Germinal center (tissue), 1 donor: ENCODE measurements at regions not wholly inside any gene's neighbourhood (a gene's known extent, or its start where the extent isn't known, plus 50 kb on each side); places are given as distances from the start of the nearest gene placed in this dataset.
"Not testable (repeated sequence)": the region's sequence is repeated elsewhere in the genome, so short reads cannot be mapped to it uniquely, and the experiment has no call there.

Experiments used
- DNase-seq: peaks from one replicate; pipeline ENCODE4 v3.0.0; 2012; ENCODE audit warnings: mixed read lengths, low spot score

DNA sequence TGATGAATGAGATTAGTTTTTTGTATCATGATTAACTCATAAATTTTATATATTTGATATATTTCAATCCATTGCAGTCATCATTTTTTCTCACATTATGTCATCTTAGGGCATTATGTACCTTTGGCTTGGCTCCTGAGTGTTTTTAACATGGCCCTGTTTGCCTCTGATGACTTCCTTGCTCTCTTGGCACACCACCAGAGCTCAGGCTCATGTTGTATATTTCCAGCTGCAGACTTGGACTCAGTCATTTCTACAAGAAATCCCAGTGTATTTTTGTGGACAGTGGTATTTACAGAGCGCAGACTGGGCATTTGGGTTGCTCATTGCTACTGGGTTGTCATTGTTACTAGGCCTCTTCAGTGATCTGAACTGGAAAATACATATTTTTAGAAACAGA lies 188.5 kb downstream of the ADRA2A start:
- no peak for DNase-seq

DNA sequence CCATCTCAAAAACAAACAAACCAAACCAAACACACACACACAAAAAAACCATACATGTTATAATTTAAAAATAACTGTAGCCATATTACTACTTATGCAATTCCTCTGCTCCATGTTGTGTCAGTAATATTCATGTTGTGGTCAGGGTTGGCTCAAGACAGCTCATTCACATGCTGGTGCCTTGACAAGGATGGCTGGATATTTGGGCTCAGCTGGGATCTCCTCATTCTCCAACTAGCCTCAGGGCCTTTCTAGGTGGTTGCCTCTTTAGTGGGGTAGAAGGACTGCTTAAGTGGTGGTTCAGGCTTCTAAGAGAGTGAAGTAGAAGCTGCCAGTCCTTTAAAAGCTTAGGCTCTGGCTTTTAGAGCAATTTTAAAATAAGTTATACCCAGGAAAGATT lies 189.3 kb downstream of the ADRA2A start:
- DNase-seq: no peak

DNA sequence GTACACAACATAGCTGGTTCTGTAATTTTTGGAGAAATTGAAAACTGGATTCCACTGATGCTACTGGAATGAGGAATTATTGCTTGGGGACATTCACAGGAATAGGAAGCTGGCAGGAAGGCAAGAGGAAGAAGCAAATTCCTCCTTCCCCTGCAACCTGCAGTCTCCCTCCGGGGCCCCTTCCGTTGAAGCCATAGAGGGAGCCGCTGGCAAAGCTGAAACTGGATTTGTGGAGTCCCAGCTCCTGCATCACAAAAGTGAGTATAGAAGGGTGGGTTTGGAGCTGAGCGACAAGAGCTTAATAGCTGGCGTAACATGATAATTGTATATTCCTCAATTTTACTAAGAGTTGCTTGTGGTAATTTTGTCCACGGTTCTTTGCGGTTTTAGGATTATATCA lies 190.8 kb downstream of the ADRA2A start:
- DNase-seq: no peak

DNA sequence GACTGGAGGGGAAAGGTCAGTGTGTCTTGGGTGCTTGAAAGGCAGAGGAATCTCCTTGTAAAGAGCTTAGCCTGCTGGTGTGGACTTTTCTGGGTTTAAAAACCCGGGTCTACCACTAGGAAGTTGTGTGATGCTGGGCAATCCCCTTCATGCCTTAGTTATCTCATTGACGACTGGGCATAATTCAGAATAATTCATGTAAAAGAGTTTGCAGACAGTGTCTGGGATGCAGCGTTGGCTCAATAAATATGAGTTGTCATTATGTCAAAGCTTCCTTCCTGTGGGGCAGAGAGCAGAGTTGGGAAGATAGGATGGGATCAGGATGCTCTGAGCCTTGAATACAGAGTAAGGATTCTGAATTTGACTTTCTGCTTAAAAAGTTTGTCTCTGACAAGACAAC lies 196.4 kb downstream of the ADRA2A start:
- no peak for DNase-seq

DNA sequence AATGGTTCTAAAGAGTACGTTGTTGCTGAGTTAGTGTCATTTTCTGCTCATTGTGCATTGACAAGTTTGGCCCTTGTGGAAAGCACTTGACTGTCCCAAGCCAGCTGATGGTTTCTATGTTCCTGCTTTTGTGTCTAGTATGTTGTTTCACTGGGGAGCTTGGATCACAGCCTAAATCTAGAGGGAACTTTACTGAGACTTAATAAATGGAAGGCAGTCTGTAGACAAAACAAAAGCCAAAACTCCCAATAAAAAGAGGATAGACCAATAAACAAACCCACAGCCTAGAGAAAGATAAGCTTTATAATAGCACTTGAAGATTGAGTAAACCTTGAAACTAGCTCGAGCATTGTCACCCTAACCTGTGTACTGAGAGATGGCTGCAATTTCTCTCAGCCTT lies 196.8 kb downstream of the ADRA2A start:
- no peak for DNase-seq

DNA sequence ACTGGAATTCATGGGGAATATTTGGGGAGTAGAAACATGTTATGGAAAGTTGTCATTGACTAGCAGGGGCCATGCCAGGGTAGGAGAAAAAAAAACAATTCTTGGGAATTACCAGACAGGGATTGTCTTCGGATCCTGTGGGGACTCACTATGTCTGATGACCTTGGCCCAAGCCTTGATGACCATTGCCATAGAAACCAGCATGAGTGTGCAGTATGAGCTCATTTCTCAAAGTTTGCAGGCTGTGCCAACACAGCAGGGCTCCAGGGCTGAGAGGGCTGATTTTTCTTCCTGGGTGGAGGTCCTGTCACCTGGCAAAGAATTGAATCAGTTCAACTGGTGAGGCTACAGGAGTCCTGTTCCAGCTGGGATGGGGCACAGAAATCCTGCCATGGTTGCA lies 198.3 kb downstream of the ADRA2A start:
- DNase-seq: no peak

DNA sequence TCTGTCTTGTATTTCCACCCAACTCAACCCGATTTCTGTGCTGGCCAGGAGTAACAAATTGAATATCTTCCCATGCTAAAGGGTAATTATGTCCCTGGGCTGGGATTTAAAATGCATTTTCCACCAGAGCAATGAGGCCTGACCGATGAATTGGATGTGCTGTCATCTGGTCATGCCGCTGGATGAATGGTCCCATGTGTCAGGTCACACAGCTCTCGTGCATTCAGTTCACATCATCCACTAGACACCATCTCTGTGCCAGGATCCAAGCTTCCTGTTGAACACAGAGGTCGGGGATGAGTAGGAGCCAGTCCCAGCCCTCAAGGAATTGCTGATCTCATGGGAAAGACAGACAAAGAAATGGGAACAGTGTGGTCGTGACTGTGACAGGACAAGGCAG lies 200.8 kb downstream of the ADRA2A start:
- DNase-seq: no peak

DNA sequence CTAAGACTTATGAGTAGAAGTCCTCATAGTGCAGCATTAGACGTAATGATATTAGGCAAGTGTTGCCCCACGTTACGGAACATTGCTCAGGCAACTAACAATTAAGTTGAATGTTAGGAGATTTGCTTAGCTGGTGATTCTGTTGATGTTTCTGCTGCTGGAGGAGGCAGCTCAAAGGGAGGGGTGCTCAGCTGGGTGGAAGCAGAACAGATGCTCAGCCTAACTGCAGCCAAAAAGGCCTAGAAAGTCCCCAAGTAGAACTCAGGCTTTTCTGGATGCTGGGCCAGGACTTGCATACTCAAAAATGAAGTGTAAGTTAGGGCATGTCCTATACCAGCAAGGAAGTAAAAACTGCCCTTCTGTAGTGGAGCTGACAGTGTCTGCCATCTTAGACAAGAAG lies 201.4 kb downstream of the ADRA2A start:
- no peak for DNase-seq

DNA sequence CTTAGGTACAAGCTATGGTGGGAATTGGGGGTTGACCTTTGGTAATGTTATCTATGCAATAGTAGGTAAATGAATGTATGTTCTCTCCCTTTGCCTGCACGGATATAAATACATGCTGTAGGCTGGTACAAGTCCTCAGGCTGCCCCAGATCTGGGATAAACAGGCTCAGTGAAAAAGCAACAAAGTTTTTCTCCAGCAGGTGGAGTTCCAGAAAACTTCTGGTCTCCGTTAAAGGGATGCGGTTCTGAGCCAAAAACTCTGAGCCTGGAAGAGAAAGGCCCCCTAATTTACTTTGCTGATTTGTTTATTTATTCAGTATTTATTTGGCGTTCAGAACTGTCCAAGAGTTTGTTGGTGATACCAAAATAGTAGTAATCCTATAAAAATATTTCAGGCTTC lies 204.7 kb downstream of the ADRA2A start:
- no peak for DNase-seq

DNA sequence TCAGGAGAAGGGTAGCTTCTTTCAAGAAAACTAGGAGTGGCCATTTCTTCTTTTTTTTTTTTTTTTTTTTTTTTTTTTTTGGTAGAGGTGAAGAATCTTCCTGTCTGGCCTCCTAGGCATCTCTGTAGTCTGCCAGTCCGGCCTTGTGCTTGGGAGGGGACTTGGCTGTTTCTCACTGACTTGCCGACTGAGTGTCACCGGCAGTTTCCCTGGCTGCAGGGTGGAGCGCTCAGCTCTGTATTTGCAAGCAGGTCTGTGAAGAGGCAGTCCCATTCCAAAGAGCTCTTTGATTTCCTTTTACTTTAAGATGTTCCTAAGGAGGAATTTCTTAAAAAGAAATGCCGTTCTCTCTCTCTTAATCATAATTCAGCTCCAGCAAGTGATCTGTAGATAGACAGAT lies 212.6 kb downstream of the ADRA2A start:
- no peak for DNase-seq

DNA sequence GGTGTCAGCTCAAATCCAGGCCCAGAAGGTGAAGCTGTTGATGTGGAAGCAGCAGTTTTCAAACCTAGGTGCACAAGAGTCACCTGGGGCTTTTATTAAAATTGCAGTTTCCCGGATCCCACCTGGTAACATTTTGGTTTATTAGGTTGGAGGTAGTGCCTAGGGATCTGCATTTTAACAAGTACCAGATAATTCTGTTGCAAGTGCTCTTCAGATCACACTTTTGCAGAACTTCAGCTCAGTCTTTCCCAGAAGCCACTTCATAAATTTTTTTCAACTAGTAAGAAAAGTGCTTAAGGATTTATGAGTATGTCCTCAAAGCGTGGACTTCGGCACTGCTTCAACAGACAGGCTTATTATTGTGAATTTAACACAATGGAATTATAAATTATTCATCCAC lies 213.8 kb downstream of the ADRA2A start:
- DNase-seq: no peak

DNA sequence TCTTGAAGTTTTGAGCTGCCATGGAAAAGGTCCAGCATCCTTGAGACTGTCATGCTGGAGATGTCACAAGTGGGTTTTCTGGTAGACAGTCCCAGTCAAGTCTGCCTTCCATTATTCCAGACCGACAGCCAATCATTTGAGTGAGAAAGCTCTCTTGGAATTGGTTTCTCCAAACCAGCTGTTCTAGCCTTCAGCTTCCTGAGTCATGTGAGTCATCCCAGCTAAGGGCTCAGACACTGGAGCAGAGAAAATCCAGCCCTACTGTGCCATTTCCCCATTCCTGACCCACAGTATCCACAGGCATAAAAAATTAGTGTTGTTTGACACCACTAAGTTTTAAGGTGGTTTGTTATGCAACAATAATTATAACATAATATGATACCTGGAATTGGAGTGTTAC lies 219.0 kb downstream of the ADRA2A start:
- DNase-seq: no peak

DNA sequence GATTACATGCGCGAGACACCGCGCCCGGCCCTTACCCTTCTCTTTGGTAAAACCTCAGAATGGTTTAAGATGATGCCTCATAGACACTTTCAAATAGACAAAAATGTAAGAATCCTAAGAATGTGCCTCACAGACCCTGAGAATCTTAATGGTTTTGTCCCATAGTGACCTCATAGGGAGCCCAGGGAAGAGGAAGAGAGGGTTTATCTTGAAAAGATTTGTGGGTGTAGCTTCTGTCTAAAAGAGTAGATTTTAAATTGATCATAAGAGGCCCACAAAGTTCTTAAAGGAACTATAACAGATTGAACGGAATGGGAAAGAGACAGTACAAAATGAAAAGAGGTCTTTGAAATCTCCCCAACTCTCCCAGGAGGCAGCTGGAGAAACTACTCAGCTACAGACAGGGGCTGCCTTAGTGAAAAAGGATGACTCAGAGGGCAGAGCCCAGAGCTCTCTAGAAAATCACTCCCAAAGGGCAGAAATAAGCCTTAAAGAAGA lies 220.6 kb downstream of the ADRA2A start:
- DNase-seq: no peak

DNA sequence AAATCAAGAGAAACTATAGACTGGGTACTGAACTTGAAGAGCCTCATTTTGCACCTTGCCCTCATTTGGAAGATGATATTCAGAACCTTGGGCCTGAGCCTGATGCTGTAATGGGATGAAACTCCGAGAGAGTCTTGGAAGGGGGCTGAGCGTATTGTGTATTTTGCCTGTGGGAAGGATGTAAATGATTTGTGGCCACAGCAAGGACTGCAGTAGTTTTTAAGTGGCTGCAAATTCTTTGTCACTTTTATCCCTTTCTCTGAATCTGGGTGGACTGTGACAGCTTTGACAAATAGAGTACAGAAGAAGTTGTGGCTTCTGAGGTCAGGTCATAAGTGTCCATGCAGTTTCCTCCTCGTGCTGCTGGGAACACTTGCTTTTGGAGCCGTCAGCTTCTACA lies 221.2 kb downstream of the ADRA2A start:
- no peak for DNase-seq

DNA sequence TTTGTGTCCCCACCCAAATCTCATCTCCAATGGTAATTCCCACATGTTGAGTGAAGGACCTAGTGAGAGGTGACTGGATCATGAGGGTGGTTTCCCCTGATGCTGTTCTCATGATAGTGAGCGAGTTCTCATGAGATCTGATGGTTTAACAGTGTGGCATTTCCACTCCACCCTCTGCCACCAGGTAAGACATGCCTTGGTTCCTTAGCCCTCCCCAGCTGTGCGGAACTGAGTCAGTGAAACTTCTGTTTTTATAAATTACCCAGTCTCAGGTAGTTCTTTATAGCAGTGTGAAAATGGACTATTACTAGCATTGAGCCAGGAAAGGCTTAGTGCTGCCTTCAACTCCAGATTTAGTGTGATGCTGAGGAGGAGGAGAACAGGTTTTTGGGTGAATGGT lies 222.2 kb downstream of the ADRA2A start:
- DNase-seq: no peak

DNA sequence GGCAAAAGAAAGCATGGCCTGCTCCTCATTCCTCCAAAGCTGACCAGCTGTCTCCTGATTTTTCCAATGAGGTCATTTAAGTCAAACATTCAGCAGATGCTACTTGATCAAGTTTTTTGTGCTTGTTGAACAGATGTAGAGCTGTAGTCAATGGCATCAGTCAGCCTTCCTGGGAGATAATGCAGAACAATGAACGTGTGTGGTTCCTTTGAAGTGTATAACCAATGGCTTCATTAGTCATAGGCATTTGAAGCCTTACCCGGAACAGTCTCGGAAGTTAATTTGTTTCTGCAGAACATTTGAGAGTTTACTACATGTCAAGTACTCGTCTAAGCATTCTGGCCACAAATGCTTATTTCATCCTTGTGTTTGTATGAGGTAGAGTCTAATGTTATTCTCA lies 227.1 kb downstream of the ADRA2A start:
- DNase-seq: no peak

DNA sequence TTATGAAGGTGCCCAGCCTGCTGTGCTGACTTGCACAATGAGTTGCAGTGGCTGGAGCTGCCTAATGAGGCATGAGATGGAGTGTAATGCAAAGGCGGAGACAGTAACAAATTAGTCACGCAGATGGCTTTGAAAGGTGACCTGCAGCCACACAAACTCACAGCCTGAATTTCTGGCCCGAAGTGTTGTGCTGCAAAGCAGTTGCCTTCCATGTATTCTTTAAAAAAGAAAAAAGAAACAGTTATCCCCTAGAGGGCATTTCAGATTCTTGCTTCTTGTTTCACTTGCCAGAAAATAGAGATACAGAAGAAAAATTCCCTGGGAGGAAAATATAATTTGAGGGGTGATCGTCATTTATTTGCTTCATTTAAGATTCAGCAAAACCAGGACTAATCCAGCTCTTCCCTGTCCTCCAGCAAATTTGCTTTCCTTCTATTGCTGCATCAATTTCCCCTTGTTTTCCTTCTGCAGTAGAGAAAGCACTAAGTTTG lies 239.9 kb downstream of the ADRA2A start:
- DNase-seq: no peak

DNA sequence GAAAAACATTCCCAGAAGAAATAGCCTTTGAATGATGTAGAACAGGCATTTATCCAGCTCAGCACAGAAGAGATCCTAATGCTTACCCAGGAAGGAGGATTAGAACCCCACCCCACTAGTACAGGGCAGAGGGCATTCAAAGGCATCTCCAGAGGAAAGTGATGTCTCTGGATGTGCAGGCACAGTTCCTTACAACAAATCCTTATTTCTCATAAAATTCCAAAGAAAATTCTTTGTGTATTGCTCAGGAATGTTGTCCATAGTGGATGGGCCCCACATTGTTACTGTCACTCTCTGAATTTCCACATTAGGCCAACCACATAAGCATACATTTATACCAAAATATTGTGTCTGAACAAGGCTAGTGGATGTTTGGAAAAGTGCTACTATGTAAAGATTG lies 243.0 kb downstream of the ADRA2A start:
- DNase-seq: no peak

DNA sequence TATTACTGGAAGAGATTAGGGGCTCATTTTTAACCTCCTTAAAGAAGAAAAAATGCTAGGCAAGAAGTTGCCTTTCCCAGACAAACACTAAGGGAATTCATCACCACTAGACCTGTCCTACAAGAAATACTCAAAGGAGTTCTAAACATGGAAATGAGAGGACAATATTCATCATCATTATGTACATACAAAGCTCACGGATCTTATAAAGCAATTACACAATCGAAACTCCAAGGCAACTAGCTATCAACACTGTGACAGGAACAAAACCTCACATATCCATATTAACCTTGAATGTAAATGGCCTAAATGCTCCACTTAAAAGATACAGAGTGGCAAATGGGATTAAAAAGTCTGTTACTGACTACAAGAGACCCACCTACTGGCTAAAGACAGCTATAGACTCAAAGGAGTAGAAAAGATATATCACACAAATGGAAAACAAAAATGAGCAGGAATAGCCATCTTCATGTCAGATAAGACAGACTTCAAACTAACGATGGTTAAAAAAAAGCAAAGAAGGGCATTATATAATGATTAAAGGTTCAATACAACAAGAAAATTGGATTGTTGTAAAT lies 246.6 kb downstream of the ADRA2A start:
- DNase-seq: no peak

DNA sequence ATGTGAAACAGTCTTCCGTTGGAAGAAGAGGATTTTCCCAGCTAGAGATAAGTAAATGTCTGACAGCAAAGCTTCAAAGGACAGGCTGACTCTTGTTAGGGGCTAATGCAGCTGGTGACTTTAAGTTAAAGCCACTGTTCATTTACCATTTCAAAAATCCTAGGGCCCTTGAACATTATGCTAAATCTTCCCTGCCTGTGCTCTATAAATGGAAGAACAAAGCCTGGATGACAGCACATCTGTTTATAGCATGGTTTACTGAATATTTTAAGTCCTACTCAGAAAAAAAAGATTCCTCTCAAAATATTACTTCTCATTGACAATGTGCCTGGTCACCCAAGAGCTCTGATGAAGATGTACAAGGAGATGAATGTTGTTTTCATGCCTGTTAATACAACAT lies 255.3 kb downstream of the ADRA2A start:
- DNase-seq: not testable (repeated sequence)

DNA sequence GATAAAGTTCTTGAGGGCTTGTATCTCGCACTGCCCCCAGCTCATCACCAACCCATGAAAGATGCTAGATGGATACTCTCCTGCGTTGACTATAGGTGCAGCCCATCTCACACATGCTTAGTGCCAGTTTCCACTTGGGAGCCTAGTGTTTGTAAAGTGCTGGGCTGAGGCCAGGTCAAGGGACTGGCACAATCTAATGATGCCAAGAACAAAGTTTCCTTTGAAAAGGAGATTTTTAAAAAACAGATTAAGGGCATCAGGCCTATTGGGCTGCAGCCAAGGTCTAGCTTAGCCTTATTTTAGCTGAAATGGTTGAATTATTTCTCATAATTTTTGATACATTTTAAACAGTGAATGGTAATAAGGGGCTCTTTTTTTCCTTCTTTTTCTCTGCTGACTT lies 259.0 kb downstream of the ADRA2A start:
- no peak for DNase-seq

DNA sequence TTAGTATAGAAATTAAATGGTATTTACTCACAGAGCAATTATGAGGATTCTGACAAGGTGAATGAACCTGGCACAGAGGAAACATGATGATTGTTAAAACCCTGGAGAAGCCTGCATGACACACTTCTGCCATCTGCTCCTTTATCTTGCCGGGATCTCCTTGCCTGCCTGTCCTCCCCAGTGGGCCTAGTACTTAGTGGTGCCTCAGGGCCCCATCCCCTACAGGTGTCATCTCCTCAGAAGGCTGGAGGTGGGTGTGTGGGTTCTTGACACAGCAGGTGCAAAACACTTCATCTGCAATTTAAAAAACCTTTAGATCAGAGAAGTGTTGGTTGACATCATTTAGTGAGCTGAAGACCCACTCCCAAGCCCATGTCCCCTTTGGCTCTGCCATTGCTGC lies 261.2 kb downstream of the ADRA2A start:
- DNase-seq: no peak

DNA sequence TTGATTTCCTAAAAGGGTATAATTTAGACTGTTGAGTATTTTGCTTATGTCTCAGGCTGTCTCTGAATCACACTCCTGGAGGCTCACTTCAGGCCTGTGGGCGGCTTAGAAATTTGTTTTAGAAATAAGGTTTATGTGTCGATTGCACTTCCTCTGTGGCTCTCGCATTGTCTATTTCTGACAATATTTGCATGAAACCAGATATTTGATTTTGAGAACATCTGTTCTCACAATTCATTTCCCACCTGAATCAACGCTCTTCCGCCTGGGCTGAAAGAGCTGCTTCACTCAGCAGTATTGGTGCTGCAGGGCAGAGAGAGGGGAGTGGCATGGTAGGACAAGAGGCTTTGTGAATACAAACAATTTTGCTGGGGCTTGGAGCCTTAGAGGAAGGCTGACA lies 262.0 kb downstream of the ADRA2A start:
- peak; percentile 3 for DNase-seq

DNA sequence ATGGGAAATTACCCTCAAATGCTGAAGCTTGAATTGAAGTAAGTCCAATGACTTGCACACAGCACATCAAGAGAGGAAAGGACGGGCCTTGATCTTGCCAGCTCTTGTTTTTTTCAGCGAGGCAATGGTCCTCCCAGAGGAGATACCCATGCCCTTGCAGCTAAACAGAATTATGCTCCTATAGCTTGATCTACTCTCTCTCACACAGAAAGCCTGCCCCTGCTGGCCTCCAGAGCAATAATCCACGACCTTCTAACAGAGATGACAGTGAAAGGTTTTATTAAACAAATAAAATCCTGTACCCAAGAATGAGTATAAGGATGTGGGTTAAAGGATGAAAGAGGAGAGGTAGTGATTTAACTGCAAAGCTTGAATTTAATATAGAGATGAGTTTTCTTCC lies 268.0 kb downstream of the ADRA2A start:
- DNase-seq: no peak
